Upper lobe of right lung (tissue), 1 donor: ENCODE measurements at regions not wholly inside any gene's neighbourhood (a gene's known extent, or its start where the extent isn't known, plus 50 kb on each side); places are given as distances from the start of the nearest gene placed in this dataset.

Experiments used
- ATAC-seq: fragments of 200-7000 bp; cut with Tn5 transposase; one replicate; pipeline ENCODE4 v1.9.1; 2020; ENCODE audit warnings: mild to moderate bottlenecking, moderate library complexity
- DNase-seq: peaks from one replicate; pipeline ENCODE4 v3.0.0-alpha.2; 2020
- H3K27ac ChIP-seq: fragments of 200-600 bp; one replicate; pipeline ENCODE4 v1.8.0; 2022
- H3K27me3 ChIP-seq: fragments of 200-600 bp; one replicate; pipeline ENCODE4 v1.8.0; 2022; ENCODE audit warnings: mild to moderate bottlenecking
- H3K36me3 ChIP-seq: fragments of 200-600 bp; one replicate; pipeline ENCODE4 v1.8.0; 2022
- H3K4me1 ChIP-seq: fragments of 200-600 bp; one replicate; pipeline ENCODE4 v1.8.0; 2022
- H3K4me3 ChIP-seq: fragments of 200-600 bp; one replicate; pipeline ENCODE4 v1.8.0; 2022; ENCODE audit warnings: mild to moderate bottlenecking
- H3K9me3 ChIP-seq: fragments of 200-600 bp; one replicate; pipeline ENCODE4 v1.8.0; 2022
- intact Hi-C: fragments of 100-400 bp; cut with DNase I; formaldehyde crosslinking; loops from one replicate; pipeline ENCODE4 v1.11.0; 2022
- TF ChIP-seq, protein P1 (sequence below): fragments of 200-600 bp; IDR thresholded peaks from one replicate; pipeline ENCODE4 v1.8.0; 2022; ENCODE audit warnings: antibody characterized with exemption
- donor health status: DM: no; HTN: yes; CAD: no; lungs with severe emphysema.

DNA sequence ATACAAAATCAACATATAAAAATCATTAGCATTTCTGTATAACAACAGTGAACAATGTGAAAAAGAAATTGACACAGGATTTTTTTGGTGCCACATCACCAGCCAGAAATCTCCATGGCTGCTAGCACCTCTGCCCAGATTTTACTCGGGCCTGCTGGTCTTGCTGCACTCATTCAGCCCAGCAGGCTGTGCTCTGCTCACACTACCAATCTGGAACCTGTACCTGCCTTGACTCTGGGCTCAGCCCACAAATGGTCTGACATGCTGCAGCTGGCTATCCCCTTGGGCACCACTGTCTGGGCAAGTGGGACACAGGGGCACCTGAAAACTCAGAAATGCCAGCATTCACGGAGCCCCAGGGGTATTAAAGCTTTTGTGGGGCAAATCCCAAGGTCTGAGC, 392.5 kb upstream of the NRXN1 start:
- Histone ChIP-seq H3K27ac (no peak overlapping the region), H3K9me3 (no peaks in the 10 kb centered on the region), H3K4me3 (no peak overlapping the region), H3K27me3 (no peaks in the 10 kb centered on the region), H3K36me3 (no peaks in the 10 kb centered on the region), H3K4me1 (no peaks in the 10 kb centered on the region)
- no peak for ATAC-seq
- DNase-seq, result no peak
- TF ChIP-seq, protein P1, sequence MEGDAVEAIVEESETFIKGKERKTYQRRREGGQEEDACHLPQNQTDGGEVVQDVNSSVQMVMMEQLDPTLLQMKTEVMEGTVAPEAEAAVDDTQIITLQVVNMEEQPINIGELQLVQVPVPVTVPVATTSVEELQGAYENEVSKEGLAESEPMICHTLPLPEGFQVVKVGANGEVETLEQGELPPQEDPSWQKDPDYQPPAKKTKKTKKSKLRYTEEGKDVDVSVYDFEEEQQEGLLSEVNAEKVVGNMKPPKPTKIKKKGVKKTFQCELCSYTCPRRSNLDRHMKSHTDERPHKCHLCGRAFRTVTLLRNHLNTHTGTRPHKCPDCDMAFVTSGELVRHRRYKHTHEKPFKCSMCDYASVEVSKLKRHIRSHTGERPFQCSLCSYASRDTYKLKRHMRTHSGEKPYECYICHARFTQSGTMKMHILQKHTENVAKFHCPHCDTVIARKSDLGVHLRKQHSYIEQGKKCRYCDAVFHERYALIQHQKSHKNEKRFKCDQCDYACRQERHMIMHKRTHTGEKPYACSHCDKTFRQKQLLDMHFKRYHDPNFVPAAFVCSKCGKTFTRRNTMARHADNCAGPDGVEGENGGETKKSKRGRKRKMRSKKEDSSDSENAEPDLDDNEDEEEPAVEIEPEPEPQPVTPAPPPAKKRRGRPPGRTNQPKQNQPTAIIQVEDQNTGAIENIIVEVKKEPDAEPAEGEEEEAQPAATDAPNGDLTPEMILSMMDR, result no peak
- intact Hi-C loops, result no loop called here

DNA sequence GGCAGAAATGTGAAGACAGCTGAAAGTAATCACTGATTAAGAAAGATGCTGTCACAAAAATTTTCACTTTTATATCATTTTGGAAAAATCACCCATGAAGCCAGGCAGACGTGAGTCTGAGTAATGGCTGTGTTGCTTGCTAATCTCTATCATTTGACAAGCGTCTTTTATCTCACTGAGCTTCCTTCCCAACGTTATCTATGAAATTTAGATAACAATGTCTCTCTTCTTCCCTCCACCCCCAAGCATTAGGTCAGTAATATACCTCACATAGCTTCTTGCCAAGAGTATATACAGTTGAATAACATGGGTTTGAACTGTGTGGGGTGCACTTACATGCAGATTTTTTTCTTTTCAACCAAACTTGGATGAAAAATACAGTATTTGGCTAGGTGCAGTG, 388.6 kb upstream of the NRXN1 start:
- no peaks in the 10 kb centered on the region for H3K36me3 ChIP-seq
- H3K27me3 ChIP-seq, result no peaks in the 10 kb centered on the region
- no peak overlapping the region for H3K27ac ChIP-seq
- intact Hi-C loops, result no loop called here
- ATAC-seq (no peak), DNase-seq (no peak)
- no peak overlapping the region for H3K4me3 ChIP-seq
- H3K4me1 ChIP-seq, result no peaks in the 10 kb centered on the region
- TF ChIP-seq, protein P1, result no peak
- H3K9me3 ChIP-seq, result no peaks in the 10 kb centered on the region

DNA sequence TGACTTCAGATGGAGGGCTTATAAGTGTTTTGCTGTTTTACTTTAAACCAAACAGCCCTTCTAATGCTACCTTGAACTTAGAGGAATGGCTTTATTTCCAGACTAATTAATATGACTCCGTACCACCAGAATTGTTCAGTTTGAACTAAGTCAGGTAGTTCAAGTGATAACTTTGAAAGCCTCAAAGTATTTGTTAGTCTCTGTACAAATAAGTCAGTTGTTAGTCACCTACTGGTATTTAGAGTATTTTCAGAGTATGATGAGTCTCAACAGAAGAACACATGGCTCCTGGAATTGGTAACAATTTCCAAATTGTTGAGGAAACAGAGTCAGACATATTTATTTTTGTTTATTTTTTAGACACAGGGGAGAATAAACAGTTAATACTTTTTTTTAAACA, 381.8 kb upstream of the NRXN1 start:
- no peak for ATAC-seq
- no peak overlapping the region for H3K27ac ChIP-seq
- no peaks in the 10 kb centered on the region for H3K36me3 ChIP-seq
- TF ChIP-seq, protein P1, result no peak
- no peak overlapping the region for H3K4me3 ChIP-seq
- H3K4me1 ChIP-seq, result no peaks in the 10 kb centered on the region
- H3K27me3 ChIP-seq, result no peaks in the 10 kb centered on the region
- no peaks in the 10 kb centered on the region for H3K9me3 ChIP-seq
- intact Hi-C loops, result no loop called here
- DNase-seq, result no peak

DNA sequence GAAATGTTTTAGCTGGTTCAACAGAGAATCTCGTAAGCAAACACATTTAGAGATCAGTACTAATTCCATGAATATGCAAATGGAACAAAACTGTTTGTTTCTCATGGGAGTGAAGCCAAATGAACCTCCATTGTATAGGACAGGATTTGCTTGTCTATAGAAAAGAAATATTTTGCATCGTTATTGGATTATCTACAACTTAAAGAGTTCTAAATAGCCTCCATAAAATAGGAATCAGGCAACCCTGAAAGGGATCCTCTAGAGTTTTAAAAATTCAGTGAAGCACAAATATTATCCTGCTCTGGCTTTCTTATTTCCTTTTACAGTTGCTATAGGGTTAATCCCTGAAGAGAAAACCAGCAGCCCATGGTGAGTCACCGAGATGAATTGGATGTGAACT, 378.4 kb upstream of the NRXN1 start:
- H3K4me1 ChIP-seq, result no peaks in the 10 kb centered on the region
- no peaks in the 10 kb centered on the region for H3K9me3 ChIP-seq
- DNase-seq, result no peak
- H3K27ac ChIP-seq, result no peak overlapping the region
- no peaks in the 10 kb centered on the region for H3K27me3 ChIP-seq
- no peak for ATAC-seq
- intact Hi-C loops, result no loop called here
- TF ChIP-seq, protein P1, result no peak
- H3K36me3 ChIP-seq, result no peaks in the 10 kb centered on the region
- no peak overlapping the region for H3K4me3 ChIP-seq

DNA sequence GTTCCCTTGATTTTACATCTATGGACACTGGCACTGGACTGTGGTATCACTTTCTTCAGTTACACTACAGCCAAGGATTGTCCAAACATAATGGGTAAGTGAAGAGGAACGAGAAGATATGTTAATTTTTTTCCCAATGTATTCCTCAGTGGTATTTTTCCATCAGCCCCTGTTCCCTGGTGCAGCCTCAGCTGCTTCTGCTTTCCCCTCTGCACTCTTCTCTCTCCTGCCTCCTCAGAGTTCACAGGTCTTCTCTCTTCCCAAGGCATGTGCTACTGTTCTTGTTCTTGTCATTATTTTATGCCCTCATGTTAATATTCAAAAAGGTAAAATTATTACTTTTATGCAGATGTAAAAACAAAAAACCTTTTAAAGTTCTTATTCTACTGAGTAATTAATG, 378.0 kb upstream of the NRXN1 start:
- Histone ChIP-seq H3K27me3 (no peaks in the 10 kb centered on the region), H3K27ac (no peak overlapping the region), H3K4me3 (no peak overlapping the region), H3K9me3 (no peaks in the 10 kb centered on the region), H3K36me3 (no peaks in the 10 kb centered on the region), H3K4me1 (no peaks in the 10 kb centered on the region)
- DNase-seq, result no peak
- TF ChIP-seq, protein P1, result no peak
- intact Hi-C loops, result no loop called here
- no peak for ATAC-seq

DNA sequence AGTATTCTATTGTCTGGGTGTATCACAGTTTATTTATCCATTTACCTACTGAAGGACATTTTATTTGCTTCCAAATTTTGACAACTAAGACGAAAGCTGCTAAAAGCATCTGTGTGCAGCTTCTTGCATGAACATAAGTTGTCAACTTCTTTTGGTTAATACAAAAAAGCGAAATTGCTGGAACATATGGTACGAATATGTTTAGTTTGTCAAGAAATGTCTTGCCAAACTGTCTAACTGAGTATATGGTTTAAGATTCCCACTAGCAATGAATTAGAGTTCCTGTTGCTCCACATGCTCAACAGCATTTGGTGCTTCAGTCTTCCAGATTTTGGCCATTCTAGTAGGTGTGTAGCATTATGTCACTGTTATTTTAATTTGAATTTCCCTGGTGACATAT, 372.3 kb upstream of the NRXN1 start:
- Histone ChIP-seq H3K27ac (no peak overlapping the region), H3K4me3 (no peak overlapping the region), H3K4me1 (no peaks in the 10 kb centered on the region), H3K36me3 (no peaks in the 10 kb centered on the region), H3K9me3 (no peaks in the 10 kb centered on the region), H3K27me3 (no peaks in the 10 kb centered on the region)
- intact Hi-C loops, result no loop called here
- TF ChIP-seq, protein P1, result no peak
- ATAC-seq (no peak), DNase-seq (no peak)
